ENCODE measurements at regions not wholly inside any gene's neighbourhood (a gene's known extent, or its start where the extent isn't known, plus 50 kb on each side); places are given as distances from the start of the nearest gene placed in this dataset.

- TF ChIP-seq, protein P1, sequence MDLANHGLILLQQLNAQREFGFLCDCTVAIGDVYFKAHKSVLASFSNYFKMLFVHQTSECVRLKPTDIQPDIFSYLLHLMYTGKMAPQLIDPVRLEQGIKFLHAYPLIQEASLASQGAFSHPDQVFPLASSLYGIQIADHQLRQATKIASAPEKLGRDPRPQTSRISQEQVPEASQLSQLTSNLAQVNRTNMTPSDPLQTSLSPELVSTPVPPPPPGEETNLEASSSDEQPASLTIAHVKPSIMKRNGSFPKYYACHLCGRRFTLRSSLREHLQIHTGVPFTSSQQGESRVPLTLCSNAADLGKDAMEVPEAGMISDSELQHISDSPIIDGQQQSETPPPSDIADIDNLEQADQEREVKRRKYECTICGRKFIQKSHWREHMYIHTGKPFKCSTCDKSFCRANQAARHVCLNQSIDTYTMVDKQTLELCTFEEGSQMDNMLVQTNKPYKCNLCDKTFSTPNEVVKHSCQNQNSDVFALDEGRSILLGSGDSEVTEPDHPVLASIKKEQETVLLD (IDR thresholded peaks at IDR 0.05), result no peak
- TF ChIP-seq ZNF165 (CRISPR knock-in tag; IDR thresholded peaks at IDR 0.05; ENCODE audit: borderline replicate concordance) (no peak), WHSC1 (IDR thresholded peaks at IDR 0.05; ENCODE audit: low read length) (no peak), PML (IDR thresholded peaks at IDR 0.05; ENCODE audit: low read length) (no peak), ZNF174 (CRISPR knock-in tag; IDR thresholded peaks at IDR 0.05) (no peak), ZNF785 (CRISPR knock-in tag; IDR thresholded peaks at IDR 0.05) (no peak), L3MBTL2 (IDR thresholded peaks at IDR 0.05) (no peak)
Observed at GRCh38 chr21:19148056-19148455, 744.5 kb upstream of the TMPRSS15 start (continued).

- Histone ChIP-seq H2AFZ (ENCODE audit: low read depth, low read length) (no peak overlapping the region), H3K4me3 (no peak overlapping the region), H3K9me3 (replicated peaks; ENCODE audit: control insufficient read depth, insufficient read depth, low read depth, low read length) (0 out of 2 replicates have a peak, but pooled peaks cover 2% of the 10 kb centered on the region), H3K9me1 (ENCODE audit: control insufficient read depth, insufficient read depth, low read length) (no peaks in the 10 kb centered on the region), H3K9ac (ENCODE audit: insufficient read depth in 1 of 2, low read depth in 2 of 2, low read length in 2 of 2) (no peak overlapping the region), H3K27me3 (ENCODE audit: control insufficient read depth in 2 of 2, insufficient read depth in 2 of 2, low read length in 2 of 2) (no peaks in the 10 kb centered on the region), H3K36me3 (ENCODE audit: control insufficient read depth, insufficient read depth, low read length) (no peaks in the 10 kb centered on the region), H3K4me1 (replicated peaks in 1 of 2; ENCODE audit: control insufficient read depth in 2 of 2, insufficient read depth in 2 of 2, low read length in 2 of 2) (no peaks in the 10 kb centered on the region), H4K20me1 (replicated peaks; ENCODE audit: control insufficient read depth, insufficient read depth, low read length) (no peaks in the 10 kb centered on the region), H3K4me2 (ENCODE audit: insufficient read depth, low read length) (no peak overlapping the region), H3K27ac (ENCODE audit: extremely low read depth, low read depth, low read length) (no peak overlapping the region), H3K79me2 (ENCODE audit: control insufficient read depth, insufficient read depth, low read length) (no peaks in the 10 kb centered on the region)
- DNase-seq (ENCODE audit: extremely low read depth in 1 of 4, low spot score in 3 of 4) (no peak), FAIRE-seq (no peak), ATAC-seq (no peak)
- BruUV-seq (replicated peaks), result no TSS peak
- CTCF ChIA-PET (ENCODE audit: low intra/inter-chr PET ratio), result no interaction called here
- POLR2A ChIA-PET, result no interaction called here
- intact Hi-C loops (cut with micrococcal nuclease), result no loop called here
- in situ Hi-C loops (cut with MboI), result no loop called here
- 0% methylated on average over 4 of the region's 4 CpGs for WGBS (ENCODE audit: insufficient coverage, low coverage, missing lambda C conversion rate)
- TF ChIP-seq ZSCAN32 (CRISPR knock-in tag; IDR thresholded peaks at IDR 0.05) (no peak), ZBED1 (IDR thresholded peaks at IDR 0.05) (no peak), PHB2 (IDR thresholded peaks at IDR 0.05; ENCODE audit: low read depth) (no peak), MIER1 (IDR thresholded peaks at IDR 0.05; ENCODE audit: low read depth) (no peak)
Observed at GRCh38 chr21:19171585-19171984, 768.0 kb upstream of the TMPRSS15 start.

Data from K562 (cell line).